Sigmoid colon (tissue), 4 donors: ENCODE measurements at regions not wholly inside any gene's neighbourhood (a gene's known extent, or its start where the extent isn't known, plus 50 kb on each side); places are given as distances from the start of the nearest gene placed in this dataset.

Source experiments
- EP300 ChIP-seq, 4 donors: sonication (generic); formaldehyde crosslinking; IDR thresholded peaks; one replicate each; pipeline ENCODE4 v1.6.1; 2017; ENCODE audit warnings: antibody characterized with exemption in 4 of 4
- POLR2A ChIP-seq, 2 donors: fragments of 450-650 bp; IDR thresholded peaks; one replicate each; pipeline ENCODE4 v1.6.1; 2016; ENCODE audit warnings: antibody characterized with exemption in 2 of 2, mild to moderate bottlenecking in 2 of 2, moderate library complexity in 2 of 2
- POLR2AphosphoS5 ChIP-seq, 4 donors: sonication (generic); formaldehyde crosslinking; IDR thresholded peaks; one replicate each; pipeline ENCODE4 v1.6.1; 2017; ENCODE audit warnings: antibody characterized with exemption in 4 of 4
- TF ChIP-seq, protein P1 (sequence below), 4 experiments: fragments of 450-650 bp in 3 of 4; fragments of 200-600 bp in 1 of 4; IDR thresholded peaks; one replicate each; pipeline ENCODE4 v1.5.1; 2016 to 2019; ENCODE audit warnings: antibody characterized with exemption in 4 of 4, mild to moderate bottlenecking in 3 of 4, moderate library complexity in 2 of 4

GRCh38 chr7:431041-431440, 88.6 kb downstream of the PDGFA start:
- TF ChIP-seq, protein P1, sequence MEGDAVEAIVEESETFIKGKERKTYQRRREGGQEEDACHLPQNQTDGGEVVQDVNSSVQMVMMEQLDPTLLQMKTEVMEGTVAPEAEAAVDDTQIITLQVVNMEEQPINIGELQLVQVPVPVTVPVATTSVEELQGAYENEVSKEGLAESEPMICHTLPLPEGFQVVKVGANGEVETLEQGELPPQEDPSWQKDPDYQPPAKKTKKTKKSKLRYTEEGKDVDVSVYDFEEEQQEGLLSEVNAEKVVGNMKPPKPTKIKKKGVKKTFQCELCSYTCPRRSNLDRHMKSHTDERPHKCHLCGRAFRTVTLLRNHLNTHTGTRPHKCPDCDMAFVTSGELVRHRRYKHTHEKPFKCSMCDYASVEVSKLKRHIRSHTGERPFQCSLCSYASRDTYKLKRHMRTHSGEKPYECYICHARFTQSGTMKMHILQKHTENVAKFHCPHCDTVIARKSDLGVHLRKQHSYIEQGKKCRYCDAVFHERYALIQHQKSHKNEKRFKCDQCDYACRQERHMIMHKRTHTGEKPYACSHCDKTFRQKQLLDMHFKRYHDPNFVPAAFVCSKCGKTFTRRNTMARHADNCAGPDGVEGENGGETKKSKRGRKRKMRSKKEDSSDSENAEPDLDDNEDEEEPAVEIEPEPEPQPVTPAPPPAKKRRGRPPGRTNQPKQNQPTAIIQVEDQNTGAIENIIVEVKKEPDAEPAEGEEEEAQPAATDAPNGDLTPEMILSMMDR (IDR thresholded peaks at IDR 0.05), result no peak
- TF ChIP-seq EP300 (IDR thresholded peaks at IDR 0.05), result no peak
- TF ChIP-seq POLR2A (IDR thresholded peaks at IDR 0.05), result no peak
- TF ChIP-seq POLR2AphosphoS5 (IDR thresholded peaks at IDR 0.05), result no peak
